GM21367 (cell line): ENCODE measurements at regions not wholly inside any gene's neighbourhood (a gene's known extent, or its start where the extent isn't known, plus 50 kb on each side); places are given as distances from the start of the nearest gene placed in this dataset.
"Not testable (repeated sequence)": the region's sequence is repeated elsewhere in the genome, so short reads cannot be mapped to it uniquely, and the experiment has no call there.

Experiments
- ATAC-seq: cut with Tn5 transposase; IDR thresholded peaks from one replicate; pipeline ENCODE4 v1.9.1; 2021; ENCODE audit not compliant: unreplicated experiment

DNA sequence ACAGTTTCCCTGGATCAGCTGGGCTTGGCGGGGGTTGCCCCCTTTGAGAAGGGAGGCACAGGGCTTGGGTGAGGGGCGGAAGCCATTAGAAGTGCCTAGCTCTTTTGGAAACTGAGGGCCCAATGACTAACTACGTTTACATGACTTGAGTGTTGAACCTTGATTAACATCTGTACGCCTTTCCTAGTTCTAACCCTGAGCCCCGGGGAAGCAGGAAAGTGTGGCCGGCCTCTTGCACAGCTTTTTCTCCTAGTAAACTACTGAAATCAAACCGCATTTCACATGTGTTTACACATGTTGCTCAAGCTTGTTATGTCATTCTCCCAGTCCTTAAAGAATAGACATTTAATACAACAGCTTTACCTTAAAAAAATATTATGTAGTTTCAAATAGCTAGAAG, 1356.4 kb upstream of the TMEM132C start:
- ATAC-seq: no peak

- no peak for ATAC-seq
Observed at GRCh38 chr12:126912111-126912510, 1354.9 kb upstream of the TMEM132C start.

DNA sequence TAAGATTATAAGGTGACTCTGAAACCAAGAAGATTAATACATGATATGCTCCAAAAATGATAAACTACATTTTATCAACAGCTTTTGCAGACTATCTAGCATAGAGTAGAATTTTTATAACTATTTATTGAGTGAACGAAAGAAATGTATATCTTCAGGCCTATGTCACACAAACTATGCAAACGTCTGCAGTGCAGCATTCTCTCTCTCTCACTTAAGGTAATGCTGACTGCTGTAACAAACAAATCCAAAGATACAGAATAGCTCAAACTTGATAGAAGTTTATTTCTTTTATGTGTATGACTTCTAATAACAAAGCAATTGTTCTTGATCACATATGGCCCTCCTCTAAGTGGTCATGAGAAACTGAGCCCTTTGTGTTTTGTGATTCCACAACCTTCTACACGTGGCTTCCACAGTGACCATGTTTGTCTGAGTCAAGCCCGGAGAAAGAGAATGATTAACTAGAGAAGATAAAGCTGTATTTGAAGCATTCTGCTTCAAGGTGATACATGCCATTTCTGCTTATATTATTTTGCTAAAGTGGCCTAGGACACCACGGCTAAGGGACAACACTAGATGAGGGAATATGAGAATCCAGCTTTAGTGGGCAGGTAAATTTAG, 1352.7 kb upstream of the TMEM132C start:
- ATAC-seq: no peak

- no peak for ATAC-seq
Observed at GRCh38 chr12:126915309-126915708, 1351.7 kb upstream of the TMEM132C start.

- no peak for ATAC-seq
Observed at GRCh38 chr12:126926023-126926594, 1340.9 kb upstream of the TMEM132C start.

- no peak for ATAC-seq
Observed at GRCh38 chr12:126930234-126930633, 1336.7 kb upstream of the TMEM132C start.

DNA sequence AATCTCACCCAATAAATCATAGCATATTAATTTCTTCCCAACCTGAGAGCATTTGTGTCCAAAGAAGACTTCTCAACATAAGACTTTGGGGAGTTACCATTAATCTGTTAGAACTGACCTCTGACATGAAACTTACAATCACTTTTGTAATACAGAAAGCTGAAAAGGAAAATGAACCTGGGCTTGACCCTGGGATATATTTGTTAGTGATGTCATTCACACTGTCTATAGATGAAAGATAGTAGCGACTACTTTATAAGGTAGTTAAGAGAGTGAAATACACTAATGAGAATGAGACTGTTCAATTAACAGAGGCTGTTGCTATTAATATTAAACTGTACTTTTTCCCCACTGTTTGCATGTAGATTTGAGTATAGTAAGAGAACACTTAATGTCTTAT, 1334.8 kb upstream of the TMEM132C start:
- ATAC-seq: no peak

GRCh38 chr12:126935435-126935834, 1331.5 kb upstream of the TMEM132C start:
- ATAC-seq: no peak

DNA sequence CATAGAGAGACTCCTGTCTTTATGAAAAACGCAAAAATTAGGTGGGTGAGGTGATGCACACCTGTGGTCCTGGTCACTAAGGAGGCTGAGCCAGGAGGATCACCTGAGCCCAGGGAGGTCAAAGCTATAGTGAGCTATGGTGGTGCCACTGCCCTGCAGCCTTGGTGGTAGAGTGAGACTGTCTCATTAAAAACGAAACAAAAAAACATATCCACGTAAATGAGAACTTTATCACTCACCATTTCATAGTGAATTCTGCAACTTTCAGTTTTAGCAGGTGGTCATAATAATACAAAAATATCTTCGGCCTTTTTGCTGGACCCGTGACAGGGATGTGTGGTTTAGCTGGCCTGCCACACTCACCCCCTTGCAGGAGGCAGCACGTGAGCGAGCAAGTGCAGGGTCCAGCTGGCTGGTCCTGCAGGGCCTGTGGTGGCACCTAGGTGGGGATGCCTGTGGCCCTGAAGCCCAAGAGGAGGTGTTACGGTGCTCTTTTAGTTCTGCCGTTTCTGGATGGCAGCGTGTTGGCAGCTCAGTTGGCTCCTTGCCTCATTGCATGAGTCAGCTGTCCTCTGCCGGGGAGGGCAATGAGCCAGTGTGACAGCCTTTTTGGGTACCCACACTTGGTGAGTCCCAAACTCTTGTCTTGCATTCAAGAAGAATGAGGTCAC, 1330.7 kb upstream of the TMEM132C start:
- ATAC-seq: no peak

DNA sequence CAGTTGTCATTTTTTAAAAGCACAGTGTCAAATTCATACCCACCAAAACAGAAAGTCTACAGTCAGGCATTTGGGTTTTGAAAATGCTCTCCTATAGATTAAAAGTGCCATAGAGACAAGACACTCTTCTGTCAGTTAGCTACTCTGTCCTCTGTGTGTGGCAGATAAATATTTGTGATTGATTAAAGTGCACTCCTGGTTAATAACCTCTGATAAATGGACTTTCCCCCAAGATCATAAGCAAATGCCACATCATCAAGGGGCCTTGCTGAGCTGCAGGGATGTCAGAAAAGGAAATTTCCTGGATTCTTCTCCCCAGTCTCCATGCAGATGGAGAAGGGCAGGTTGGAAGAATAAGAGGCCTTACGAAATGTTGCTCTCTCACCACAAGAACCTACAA, 1329.5 kb upstream of the TMEM132C start:
- ATAC-seq: no peak

GRCh38 chr12:126944684-126945083, 1322.3 kb upstream of the TMEM132C start:
- ATAC-seq: no peak

- not testable (repeated sequence) for ATAC-seq
Observed at GRCh38 chr12:126946958-126947357, 1320.0 kb upstream of the TMEM132C start.

DNA sequence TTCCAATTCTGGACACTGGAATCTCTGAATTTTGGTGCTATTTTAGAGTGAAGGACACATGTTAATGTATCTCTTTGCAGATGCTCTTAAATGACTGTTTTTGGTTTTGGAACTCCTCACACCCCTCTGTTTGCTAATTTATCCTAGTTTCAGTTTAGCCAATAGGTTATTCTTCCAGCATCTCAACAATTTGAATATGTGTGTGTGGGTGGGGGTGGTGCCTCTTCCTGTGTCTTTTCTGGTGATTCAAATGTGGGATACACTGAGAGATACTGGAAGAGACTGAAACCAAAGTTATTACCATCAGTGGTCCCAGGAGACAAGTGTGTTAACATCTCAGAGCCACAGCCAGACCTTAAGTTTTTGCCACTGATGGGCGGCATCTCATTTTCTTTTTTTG, 1317.4 kb upstream of the TMEM132C start:
- no peak for ATAC-seq

DNA sequence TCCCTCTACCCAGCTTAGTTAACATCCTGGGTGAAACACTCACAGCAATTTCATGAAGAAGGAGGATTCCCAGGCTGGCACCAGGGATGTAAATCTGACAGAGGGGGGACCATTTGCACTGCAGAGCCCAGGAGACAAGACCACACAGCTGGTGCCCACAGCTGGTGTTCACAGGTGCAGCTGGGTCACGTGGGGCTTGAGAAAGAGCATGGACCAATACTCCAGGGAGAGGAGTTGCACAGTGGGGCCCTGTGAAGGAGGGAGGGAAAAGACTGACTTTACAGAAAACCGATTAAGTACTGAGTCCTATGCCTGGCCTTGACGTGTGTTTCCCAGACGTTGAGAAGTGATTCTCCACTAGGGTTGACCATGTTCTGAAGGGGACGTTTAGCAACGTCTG, 1316.7 kb upstream of the TMEM132C start:
- no peak for ATAC-seq

- ATAC-seq: no peak
Observed at GRCh38 chr12:126952096-126953007, 1314.6 kb upstream of the TMEM132C start.

DNA sequence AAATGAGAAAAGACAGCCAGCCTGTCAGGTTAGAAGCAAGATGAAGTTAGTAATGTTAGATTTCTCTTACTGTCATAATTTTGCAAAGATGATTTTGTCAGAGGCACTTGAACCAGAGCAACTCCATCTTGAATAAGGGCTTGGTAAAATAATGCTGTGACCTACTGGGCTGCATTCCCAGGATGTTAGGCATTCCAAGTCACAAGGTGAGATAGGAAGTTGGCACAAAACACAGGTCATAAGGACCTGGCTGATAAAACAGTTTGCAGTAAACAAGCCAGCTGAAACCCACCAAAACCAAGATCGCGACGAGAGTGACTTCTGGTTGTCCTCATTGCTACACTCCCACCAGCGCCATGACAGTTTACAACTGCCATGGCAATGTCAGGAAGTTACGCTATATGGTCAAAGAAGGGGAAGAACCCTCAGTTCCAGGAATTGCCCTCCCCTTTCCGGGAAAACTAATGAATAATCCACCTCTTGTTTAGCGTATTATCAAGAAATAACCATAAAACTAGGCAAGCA, 1313.5 kb upstream of the TMEM132C start:
- no peak for ATAC-seq

DNA sequence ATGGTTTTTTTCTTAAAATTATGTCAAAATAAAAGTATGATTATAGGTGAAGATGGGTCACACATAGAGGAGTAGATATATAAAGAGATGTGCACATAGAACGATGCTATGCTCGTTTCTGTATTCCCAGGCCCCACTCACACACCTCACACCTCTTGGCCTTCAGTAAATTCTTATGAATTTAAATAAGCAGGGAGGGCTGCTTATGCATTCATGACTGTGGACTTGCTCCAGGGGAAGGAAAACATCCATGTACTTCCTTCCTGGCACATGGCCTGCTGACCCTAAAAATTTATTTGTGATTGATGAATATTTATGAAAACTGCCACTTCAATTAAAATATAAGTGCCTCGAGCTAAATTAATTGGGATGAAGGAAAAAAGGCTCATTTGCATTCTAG, 1306.7 kb upstream of the TMEM132C start:
- no peak for ATAC-seq

DNA sequence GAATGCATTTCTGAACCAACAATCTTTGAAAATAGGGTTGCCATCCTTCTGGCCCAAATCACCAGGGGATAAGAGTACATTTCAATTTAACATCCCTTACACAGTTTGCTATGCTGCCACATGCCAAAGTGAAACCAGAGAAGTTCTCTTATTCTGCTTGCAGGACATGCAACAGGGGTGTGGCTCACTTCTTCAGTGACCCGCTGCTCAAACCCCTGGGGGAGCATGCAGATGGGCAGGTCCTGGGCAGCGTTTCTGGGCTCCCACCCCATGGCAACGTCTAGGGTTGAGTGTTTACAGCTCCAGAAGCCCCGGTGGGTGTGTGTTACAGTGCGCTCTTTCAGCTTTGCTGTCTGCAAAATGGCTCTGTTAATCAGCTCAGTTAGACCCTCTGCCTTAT, 1306.3 kb upstream of the TMEM132C start:
- no peak for ATAC-seq

DNA sequence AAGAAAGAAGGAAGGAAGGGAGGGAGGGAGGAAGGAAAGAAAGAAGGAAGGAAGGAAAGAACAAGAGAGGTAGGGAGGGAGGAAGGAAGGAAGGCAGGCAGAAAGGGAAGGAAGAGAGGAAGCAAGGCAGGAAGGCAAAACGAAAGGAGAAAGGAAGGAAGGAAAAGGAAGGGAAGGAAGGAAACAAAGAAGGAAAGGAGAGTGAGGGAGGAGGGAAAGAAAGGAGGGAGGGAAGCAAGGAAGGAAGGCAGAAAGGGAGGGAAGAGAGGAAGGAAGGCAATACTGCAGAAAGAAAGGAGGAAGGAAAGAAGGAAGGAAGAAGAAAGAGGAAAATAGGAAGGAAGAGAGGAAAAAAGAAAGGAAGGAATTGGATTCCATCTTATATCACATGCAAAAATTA, 1303.1 kb upstream of the TMEM132C start:
- no peak for ATAC-seq

DNA sequence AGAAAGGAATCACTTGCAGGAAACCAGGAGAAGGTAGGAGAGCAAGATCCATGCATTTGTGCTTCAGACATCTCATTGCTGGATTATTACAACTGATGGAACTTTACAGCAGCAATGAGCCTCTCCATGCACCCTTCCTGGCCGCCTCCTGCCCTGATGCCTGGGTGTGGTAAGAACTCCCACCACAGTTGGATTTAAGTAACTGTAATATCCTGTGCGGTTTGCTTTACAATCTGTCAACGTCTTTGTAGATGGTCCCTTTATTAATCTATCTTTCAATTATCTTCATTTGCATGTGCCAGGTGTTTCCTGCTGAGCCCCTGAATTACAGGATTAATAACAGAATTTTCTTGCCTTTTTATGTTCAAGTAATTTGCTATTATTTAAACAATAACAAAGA, 1300.5 kb upstream of the TMEM132C start:
- ATAC-seq: no peak

DNA sequence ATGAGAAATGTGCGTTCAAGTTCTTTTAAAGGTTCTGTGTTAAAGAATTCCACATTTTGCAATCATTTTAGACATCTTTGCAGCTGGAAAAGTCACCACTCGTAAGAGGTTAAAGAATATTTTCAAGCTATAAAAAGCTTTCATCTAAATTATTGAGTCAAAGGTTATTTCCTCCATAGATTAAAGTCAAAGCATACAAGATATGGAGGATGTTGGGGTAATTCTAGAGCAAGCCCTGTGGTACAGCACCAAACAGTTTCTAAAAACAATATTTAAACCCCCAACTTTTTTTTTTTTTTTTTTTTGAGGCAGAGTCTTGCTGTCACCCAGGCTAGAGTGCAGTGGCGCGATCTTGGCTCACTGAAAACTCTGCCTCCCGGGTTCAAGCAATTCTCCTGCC, 1299.8 kb upstream of the TMEM132C start:
- no peak for ATAC-seq
